Lower leg skin (tissue), 3 donors: ENCODE measurements at regions not wholly inside any gene's neighbourhood (a gene's known extent, or its start where the extent isn't known, plus 50 kb on each side); places are given as distances from the start of the nearest gene placed in this dataset.

ENCODE experiments used
- POLR2A ChIP-seq, 2 donors: fragments of 450-650 bp; IDR thresholded peaks; one replicate each; pipeline ENCODE4 v1.6.1; 2016 to 2017; ENCODE audit warnings: antibody characterized with exemption in 2 of 2, mild to moderate bottlenecking in 1 of 2, moderate library complexity in 1 of 2
- TF ChIP-seq, protein P1 (sequence below), 3 donors: fragments of 450-650 bp; IDR thresholded peaks; one replicate each; pipeline ENCODE4 v1.5.1; 2016; ENCODE audit warnings: antibody characterized with exemption in 3 of 3, mild to moderate bottlenecking in 3 of 3, moderate library complexity in 2 of 3

DNA sequence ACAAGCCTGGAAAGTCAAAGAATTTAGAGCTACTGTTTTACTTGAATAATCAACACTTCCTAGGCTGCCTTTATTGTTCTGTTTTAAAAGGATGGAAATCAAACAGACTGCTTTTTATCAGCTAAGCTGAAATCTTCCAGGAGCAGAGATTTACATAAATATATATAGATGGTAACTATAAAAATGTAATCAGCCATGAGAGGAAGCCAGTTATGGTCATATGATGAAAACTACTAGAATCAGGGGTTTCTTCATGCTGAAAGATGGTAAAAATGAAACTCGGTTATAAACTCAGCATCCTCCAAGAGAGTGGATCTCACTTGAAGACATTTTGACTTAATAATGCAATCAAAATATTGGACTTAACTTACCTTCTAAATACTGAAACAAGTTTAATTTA is 413.0 kb downstream of the GXYLT1 start:
- TF ChIP-seq, protein P1, sequence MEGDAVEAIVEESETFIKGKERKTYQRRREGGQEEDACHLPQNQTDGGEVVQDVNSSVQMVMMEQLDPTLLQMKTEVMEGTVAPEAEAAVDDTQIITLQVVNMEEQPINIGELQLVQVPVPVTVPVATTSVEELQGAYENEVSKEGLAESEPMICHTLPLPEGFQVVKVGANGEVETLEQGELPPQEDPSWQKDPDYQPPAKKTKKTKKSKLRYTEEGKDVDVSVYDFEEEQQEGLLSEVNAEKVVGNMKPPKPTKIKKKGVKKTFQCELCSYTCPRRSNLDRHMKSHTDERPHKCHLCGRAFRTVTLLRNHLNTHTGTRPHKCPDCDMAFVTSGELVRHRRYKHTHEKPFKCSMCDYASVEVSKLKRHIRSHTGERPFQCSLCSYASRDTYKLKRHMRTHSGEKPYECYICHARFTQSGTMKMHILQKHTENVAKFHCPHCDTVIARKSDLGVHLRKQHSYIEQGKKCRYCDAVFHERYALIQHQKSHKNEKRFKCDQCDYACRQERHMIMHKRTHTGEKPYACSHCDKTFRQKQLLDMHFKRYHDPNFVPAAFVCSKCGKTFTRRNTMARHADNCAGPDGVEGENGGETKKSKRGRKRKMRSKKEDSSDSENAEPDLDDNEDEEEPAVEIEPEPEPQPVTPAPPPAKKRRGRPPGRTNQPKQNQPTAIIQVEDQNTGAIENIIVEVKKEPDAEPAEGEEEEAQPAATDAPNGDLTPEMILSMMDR (IDR thresholded peaks at IDR 0.05), result no peak
- TF ChIP-seq POLR2A (IDR thresholded peaks at IDR 0.05), result no peak
